Esophagus muscularis mucosa (tissue), 4 donors: ENCODE measurements at regions not wholly inside any gene's neighbourhood (a gene's known extent, or its start where the extent isn't known, plus 50 kb on each side); places are given as distances from the start of the nearest gene placed in this dataset.
"Not testable (repeated sequence)": the region's sequence is repeated elsewhere in the genome, so short reads cannot be mapped to it uniquely, and the experiment has no call there.

Experiments used
- EP300 ChIP-seq: sonication (generic); formaldehyde crosslinking; IDR thresholded peaks from one replicate; pipeline ENCODE4 v1.6.1; 2017; ENCODE audit warnings: antibody characterized with exemption
- POLR2A ChIP-seq: fragments of 450-650 bp; IDR thresholded peaks from one replicate; pipeline ENCODE4 v1.6.1; 2017; ENCODE audit warnings: antibody characterized with exemption, moderate library complexity, mild to moderate bottlenecking, low read depth
- POLR2AphosphoS5 ChIP-seq, 2 donors: sonication (generic); formaldehyde crosslinking; IDR thresholded peaks; one replicate each; pipeline ENCODE4 v1.6.1; 2017; ENCODE audit warnings: antibody characterized with exemption in 2 of 2
- TF ChIP-seq, protein P1 (sequence below), 3 experiments: fragments of 200-600 bp in 2 of 3; fragments of 450-650 bp in 1 of 3; sonication (generic) in 2 of 3; IDR thresholded peaks; one replicate each; pipeline ENCODE4 v1.5.1; 2017 to 2019; ENCODE audit warnings: antibody characterized with exemption in 3 of 3, mild to moderate bottlenecking in 2 of 3, moderate library complexity in 1 of 3

DNA sequence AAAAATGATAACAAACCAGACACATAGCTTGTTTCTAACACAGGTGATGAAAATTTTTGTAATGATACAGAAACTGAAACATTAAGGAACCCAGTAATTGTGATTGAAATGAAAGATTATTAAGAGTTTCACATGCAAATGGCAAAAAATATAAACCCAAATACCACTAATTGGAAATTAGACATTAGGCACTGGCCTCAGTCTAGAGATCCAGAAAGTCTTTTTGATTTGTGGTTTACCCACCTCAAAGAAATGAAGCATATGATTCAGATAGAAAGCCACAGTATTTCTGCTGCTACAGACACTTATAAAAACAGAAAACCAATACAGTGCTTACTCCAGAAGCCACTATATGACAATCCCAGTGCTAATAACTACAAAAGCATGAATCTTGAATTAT is 83.7 kb upstream of the ZNF519 start:
- TF ChIP-seq, protein P1, sequence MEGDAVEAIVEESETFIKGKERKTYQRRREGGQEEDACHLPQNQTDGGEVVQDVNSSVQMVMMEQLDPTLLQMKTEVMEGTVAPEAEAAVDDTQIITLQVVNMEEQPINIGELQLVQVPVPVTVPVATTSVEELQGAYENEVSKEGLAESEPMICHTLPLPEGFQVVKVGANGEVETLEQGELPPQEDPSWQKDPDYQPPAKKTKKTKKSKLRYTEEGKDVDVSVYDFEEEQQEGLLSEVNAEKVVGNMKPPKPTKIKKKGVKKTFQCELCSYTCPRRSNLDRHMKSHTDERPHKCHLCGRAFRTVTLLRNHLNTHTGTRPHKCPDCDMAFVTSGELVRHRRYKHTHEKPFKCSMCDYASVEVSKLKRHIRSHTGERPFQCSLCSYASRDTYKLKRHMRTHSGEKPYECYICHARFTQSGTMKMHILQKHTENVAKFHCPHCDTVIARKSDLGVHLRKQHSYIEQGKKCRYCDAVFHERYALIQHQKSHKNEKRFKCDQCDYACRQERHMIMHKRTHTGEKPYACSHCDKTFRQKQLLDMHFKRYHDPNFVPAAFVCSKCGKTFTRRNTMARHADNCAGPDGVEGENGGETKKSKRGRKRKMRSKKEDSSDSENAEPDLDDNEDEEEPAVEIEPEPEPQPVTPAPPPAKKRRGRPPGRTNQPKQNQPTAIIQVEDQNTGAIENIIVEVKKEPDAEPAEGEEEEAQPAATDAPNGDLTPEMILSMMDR (IDR thresholded peaks at IDR 0.05) = not testable (repeated sequence)
- not testable (repeated sequence) for TF ChIP-seq POLR2A; EP300; POLR2AphosphoS5 (IDR thresholded peaks at IDR 0.05)
